Mucosa of descending colon (tissue), 3 donors: ENCODE measurements at regions not wholly inside any gene's neighbourhood (a gene's known extent, or its start where the extent isn't known, plus 50 kb on each side); places are given as distances from the start of the nearest gene placed in this dataset.
"Not testable (repeated sequence)": the region's sequence is repeated elsewhere in the genome, so short reads cannot be mapped to it uniquely, and the experiment has no call there.

Experiments used
- ATAC-seq: fragments of 200-7000 bp; cut with Tn5 transposase; one replicate; pipeline ENCODE4 v1.9.1; 2020; ENCODE audit warnings: mild to moderate bottlenecking, moderate library complexity
- DNase-seq, 3 donors: peaks; one replicate each; pipeline ENCODE4 v3.0.0-alpha.2; 2020
- H3K36me3 ChIP-seq: fragments of 200-600 bp; one replicate; pipeline ENCODE4 v1.8.0; 2021; ENCODE audit warnings: low read depth, mild to moderate bottlenecking
- H3K4me1 ChIP-seq: fragments of 200-600 bp; one replicate; pipeline ENCODE4 v1.8.0; 2021; ENCODE audit warnings: low read depth, mild to moderate bottlenecking
- H3K4me3 ChIP-seq: fragments of 200-600 bp; one replicate; pipeline ENCODE4 v1.8.0; 2021; ENCODE audit warnings: mild to moderate bottlenecking
- H3K9me3 ChIP-seq: fragments of 200-600 bp; one replicate; pipeline ENCODE4 v1.8.0; 2021; ENCODE audit warnings: mild to moderate bottlenecking
- CTCF ChIP-seq: fragments of 200-600 bp; IDR thresholded peaks from one replicate; pipeline ENCODE4 v1.8.0; 2022; ENCODE audit warnings: antibody characterized with exemption, mild to moderate bottlenecking
- intact Hi-C, 2 donors: fragments of 100-400 bp; cut with DNase I in 1 of 2; cut with micrococcal nuclease in 1 of 2; formaldehyde crosslinking; loops; one replicate each; pipeline versions ENCODE4 v1.11.0 to v1.11.1; 2022; cut with DNase I, micrococcal nuclease
- donor health status: DM: no; HTN: no; CAD: no; lungs with moderate emphysema.
- donor health status: DM: no; HTN: no; CAD: no.
- donor health status: DM: no; HTN: yes; CAD: no.

- intact Hi-C loops = no loop called here
- no peak for TF ChIP-seq CTCF
- DNase-seq (peak in 1 of 3 donors; percentile 38), ATAC-seq (no peak)
- no peaks in the 10 kb centered on the region for H3K4me1 ChIP-seq
- H3K9me3 ChIP-seq = peaks cover 15% of the 10 kb centered on the region
- H3K4me3 ChIP-seq = no peak overlapping the region
- no peaks in the 10 kb centered on the region for H3K36me3 ChIP-seq
These were observed 148.2 kb downstream of the EMB start for GRCh38 chr5:50292735-50293394.

- H3K4me1 ChIP-seq, ATAC-seq, intact Hi-C loops, H3K4me3 ChIP-seq, H3K36me3 ChIP-seq, DNase-seq: not testable (repeated sequence)
- peaks cover 34% of the 10 kb centered on the region for H3K9me3 ChIP-seq
These were observed 160.6 kb downstream of the EMB start for GRCh38 chr5:50280461-50280860.
